ENCODE measurements at regions not wholly inside any gene's neighbourhood (a gene's known extent, or its start where the extent isn't known, plus 50 kb on each side); places are given as distances from the start of the nearest gene placed in this dataset.

- no peak for TF ChIP-seq CTCF (IDR thresholded peaks at IDR 0.05)
- no peaks in the 10 kb centered on the region for H3K9me3 ChIP-seq
- H3K27me3 ChIP-seq = no peaks in the 10 kb centered on the region
- no peaks in the 10 kb centered on the region for H3K36me3 ChIP-seq
- DNase-seq (ENCODE audit: low spot score in 2 of 2) = no peak
- intact Hi-C loops (cut with DNase I) = no loop called here
- H3K4me1 ChIP-seq = no peaks in the 10 kb centered on the region
- H3K27ac ChIP-seq = no peak overlapping the region
- no peak overlapping the region for H3K4me3 ChIP-seq
Measured at GRCh38 chr10:33939410-33939809, 604.9 kb upstream of the NRP1 start.

GRCh38 chr10:33938001-33938400 is 603.5 kb upstream of the NRP1 start:
- Histone ChIP-seq H3K9me3 (no peaks in the 10 kb centered on the region), H3K36me3 (no peaks in the 10 kb centered on the region), H3K27ac (no peak overlapping the region), H3K4me3 (no peak overlapping the region), H3K4me1 (no peaks in the 10 kb centered on the region), H3K27me3 (no peaks in the 10 kb centered on the region)
- intact Hi-C loops (cut with DNase I) = no loop called here
- no peak for DNase-seq (ENCODE audit: low spot score in 2 of 2)
- no peak for TF ChIP-seq CTCF (IDR thresholded peaks at IDR 0.05)

- intact Hi-C loops (cut with DNase I) = no loop called here
Measured at GRCh38 chr10:33937036-33937730, 602.7 kb upstream of the NRP1 start.

GRCh38 chr10:33935350-33935749 is 600.9 kb upstream of the NRP1 start:
- H3K36me3 ChIP-seq = no peaks in the 10 kb centered on the region
- no peak overlapping the region for H3K27ac ChIP-seq
- no peak for DNase-seq (ENCODE audit: low spot score in 2 of 2)
- no peaks in the 10 kb centered on the region for H3K4me1 ChIP-seq
- no peaks in the 10 kb centered on the region for H3K9me3 ChIP-seq
- intact Hi-C loops (cut with DNase I) = no loop called here
- no peak overlapping the region for H3K4me3 ChIP-seq
- no peak for TF ChIP-seq CTCF (IDR thresholded peaks at IDR 0.05)
- no peaks in the 10 kb centered on the region for H3K27me3 ChIP-seq

More at GRCh38 chr10:33937036-33937730, 602.7 kb upstream of the NRP1 start:
- DNase-seq (ENCODE audit: low spot score in 2 of 2) = no peak
- H3K4me3 ChIP-seq = no peak overlapping the region
- no peaks in the 10 kb centered on the region for H3K4me1 ChIP-seq
- H3K27ac ChIP-seq = no peak overlapping the region
- no peaks in the 10 kb centered on the region for H3K9me3 ChIP-seq
- no peaks in the 10 kb centered on the region for H3K27me3 ChIP-seq
- no peak for TF ChIP-seq CTCF (IDR thresholded peaks at IDR 0.05)
- no peaks in the 10 kb centered on the region for H3K36me3 ChIP-seq

- H3K27ac ChIP-seq = no peak overlapping the region
- TF ChIP-seq CTCF (IDR thresholded peaks at IDR 0.05) = no peak
- H3K9me3 ChIP-seq = no peaks in the 10 kb centered on the region
- DNase-seq (ENCODE audit: low spot score in 2 of 2) = no peak
- H3K27me3 ChIP-seq = no peaks in the 10 kb centered on the region
- H3K4me3 ChIP-seq = no peak overlapping the region
- H3K4me1 ChIP-seq = no peaks in the 10 kb centered on the region
- intact Hi-C loops (cut with DNase I) = no loop called here
- H3K36me3 ChIP-seq = no peaks in the 10 kb centered on the region
Measured at GRCh38 chr10:33930079-33930478, 595.6 kb upstream of the NRP1 start.

- no peaks in the 10 kb centered on the region for H3K36me3 ChIP-seq
- no peak overlapping the region for H3K4me3 ChIP-seq
- intact Hi-C loops (cut with DNase I) = no loop called here
- H3K27me3 ChIP-seq = no peaks in the 10 kb centered on the region
- no peak overlapping the region for H3K27ac ChIP-seq
- no peak for DNase-seq (ENCODE audit: low spot score in 2 of 2)
- no peaks in the 10 kb centered on the region for H3K4me1 ChIP-seq
- no peaks in the 10 kb centered on the region for H3K9me3 ChIP-seq
- no peak for TF ChIP-seq CTCF (IDR thresholded peaks at IDR 0.05)
Measured at GRCh38 chr10:33927347-33927746, 592.9 kb upstream of the NRP1 start.

All from ascending aorta (tissue), 2 donors.